Thyroid gland (tissue), 4 donors: ENCODE measurements at regions not wholly inside any gene's neighbourhood (a gene's known extent, or its start where the extent isn't known, plus 50 kb on each side); places are given as distances from the start of the nearest gene placed in this dataset.

Experiments
- DNase-seq, 2 donors: peaks; one replicate each; pipeline ENCODE4 v3.0.0-alpha.2; 2019
- H3K27ac ChIP-seq, 3 donors: fragments of 200-600 bp; sonication (generic); 1 replicate in 2 of 3; 2 replicates in 1 of 3; pipeline ENCODE4 v1.5.1; 2016 to 2019; ENCODE audit warnings: mild to moderate bottlenecking in 1 of 3, moderate library complexity in 1 of 3
- H3K27me3 ChIP-seq: fragments of 200-600 bp; sonication (generic); one replicate; pipeline ENCODE4 v1.5.1; 2019
- H3K36me3 ChIP-seq, 2 donors: fragments of 200-600 bp; sonication (generic); one replicate each; pipeline ENCODE4 v1.5.1; 2016 to 2019
- H3K4me1 ChIP-seq, 2 donors: fragments of 200-600 bp; sonication (generic); one replicate each; pipeline ENCODE4 v1.5.1; 2017 to 2019
- H3K4me3 ChIP-seq, 3 donors: fragments of 200-600 bp; sonication (generic); replicated peaks in 1 of 3; 1 replicate in 2 of 3; 2 replicates in 1 of 3; pipeline ENCODE4 v1.5.1; 2016; ENCODE audit warnings: mild to moderate bottlenecking in 1 of 3
- H3K9me3 ChIP-seq: fragments of 200-600 bp; sonication (generic); one replicate; pipeline ENCODE4 v1.5.1; 2017
- POLR2A ChIP-seq, 2 donors: fragments of 450-650 bp; IDR thresholded peaks; one replicate each; pipeline ENCODE4 v1.6.1; 2017; ENCODE audit warnings: antibody characterized with exemption in 2 of 2, mild to moderate bottlenecking in 2 of 2, moderate library complexity in 1 of 2
- WGBS, 2 donors: methylation state at CpG; one replicate each; pipeline ENCODE4 v1.1.5; 2017; 5-methylcytosine and 5-hydroxymethylcytosine counted together
- intact Hi-C: fragments of 100-400 bp; cut with DNase I; formaldehyde crosslinking; loops from one replicate; pipeline ENCODE4 v1.15.1; 2023
- TF ChIP-seq, protein P1 (sequence below), 6 experiments: fragments of 200-600 bp in 3 of 6; fragments of 450-650 bp in 3 of 6; sonication (generic) in 3 of 6; IDR thresholded peaks; one replicate each; pipeline ENCODE4 v1.5.1; 2016 to 2019; ENCODE audit warnings: antibody characterized with exemption in 6 of 6, mild to moderate bottlenecking in 2 of 6, inconsistent platforms in 1 of 6, moderate library complexity in 1 of 6

GRCh38 chr13:73601708-73602107 lies 532.5 kb downstream of the KLF12 start:
- no peak for TF ChIP-seq POLR2A (IDR thresholded peaks at IDR 0.05)
- TF ChIP-seq, protein P1, sequence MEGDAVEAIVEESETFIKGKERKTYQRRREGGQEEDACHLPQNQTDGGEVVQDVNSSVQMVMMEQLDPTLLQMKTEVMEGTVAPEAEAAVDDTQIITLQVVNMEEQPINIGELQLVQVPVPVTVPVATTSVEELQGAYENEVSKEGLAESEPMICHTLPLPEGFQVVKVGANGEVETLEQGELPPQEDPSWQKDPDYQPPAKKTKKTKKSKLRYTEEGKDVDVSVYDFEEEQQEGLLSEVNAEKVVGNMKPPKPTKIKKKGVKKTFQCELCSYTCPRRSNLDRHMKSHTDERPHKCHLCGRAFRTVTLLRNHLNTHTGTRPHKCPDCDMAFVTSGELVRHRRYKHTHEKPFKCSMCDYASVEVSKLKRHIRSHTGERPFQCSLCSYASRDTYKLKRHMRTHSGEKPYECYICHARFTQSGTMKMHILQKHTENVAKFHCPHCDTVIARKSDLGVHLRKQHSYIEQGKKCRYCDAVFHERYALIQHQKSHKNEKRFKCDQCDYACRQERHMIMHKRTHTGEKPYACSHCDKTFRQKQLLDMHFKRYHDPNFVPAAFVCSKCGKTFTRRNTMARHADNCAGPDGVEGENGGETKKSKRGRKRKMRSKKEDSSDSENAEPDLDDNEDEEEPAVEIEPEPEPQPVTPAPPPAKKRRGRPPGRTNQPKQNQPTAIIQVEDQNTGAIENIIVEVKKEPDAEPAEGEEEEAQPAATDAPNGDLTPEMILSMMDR (IDR thresholded peaks at IDR 0.05) = no peak
- H3K36me3 ChIP-seq = no peaks in the 10 kb centered on the region
- H3K4me3 ChIP-seq = no peak overlapping the region
- intact Hi-C loops = no loop called here
- H3K27ac ChIP-seq = no peak overlapping the region
- H3K27me3 ChIP-seq = no peaks in the 10 kb centered on the region
- H3K9me3 ChIP-seq = no peaks in the 10 kb centered on the region
- H3K4me1 ChIP-seq = no peaks in the 10 kb centered on the region
- 93 to 94% methylated on average over 1 of the region's 1 CpG for WGBS, 2 donors
- DNase-seq = no peak

DNA sequence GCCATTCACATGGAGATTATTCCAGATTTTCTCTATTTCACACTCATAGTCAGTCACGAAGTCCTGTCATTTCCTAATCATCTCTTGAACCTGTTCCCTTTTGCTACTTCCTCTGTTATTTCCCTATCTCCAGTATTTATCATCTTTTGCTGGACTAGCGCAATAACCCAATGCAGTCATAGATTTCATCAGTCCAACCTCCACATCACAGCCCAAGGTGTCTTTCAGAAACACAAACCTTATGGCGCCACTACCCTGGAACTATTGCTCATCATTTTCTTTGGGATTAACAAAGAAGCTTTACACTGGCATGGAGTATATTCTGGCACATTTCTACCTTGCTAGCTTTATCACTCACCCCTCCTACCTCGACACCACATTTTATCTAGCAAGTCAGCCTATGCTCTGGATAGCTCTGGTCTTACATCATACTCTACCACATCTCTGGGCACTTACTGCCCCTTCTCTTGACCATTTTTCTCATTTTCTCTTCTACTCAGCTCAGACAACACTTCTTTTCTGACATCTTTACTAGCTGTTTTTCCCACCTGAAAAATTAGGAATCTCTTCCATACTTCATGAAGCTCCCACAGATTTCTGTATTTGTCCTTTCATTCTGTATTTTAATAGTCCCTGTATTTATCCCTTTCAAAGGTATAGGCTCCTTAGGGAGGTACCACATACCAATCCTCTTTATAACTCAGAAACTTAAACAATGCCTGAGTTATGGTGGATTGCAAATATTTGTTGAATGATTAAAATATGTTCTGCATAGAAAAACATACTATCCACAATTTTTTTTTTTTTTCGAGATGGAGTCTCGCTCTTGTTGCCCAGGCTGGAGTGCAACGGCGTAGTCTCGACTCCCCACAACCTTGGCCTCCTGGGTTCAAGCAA lies 534.7 kb downstream of the KLF12 start:
- Histone ChIP-seq H3K27ac (no peak overlapping the region), H3K36me3 (no peaks in the 10 kb centered on the region), H3K9me3 (no peaks in the 10 kb centered on the region), H3K27me3 (no peaks in the 10 kb centered on the region), H3K4me3 (no peak overlapping the region), H3K4me1 (no peaks in the 10 kb centered on the region)
- DNase-seq = no peak
- 91% methylated on average over 9 of the region's 9 CpGs for WGBS, 2 donors
- TF ChIP-seq, protein P1 (IDR thresholded peaks at IDR 0.05) = no peak
- no peak for TF ChIP-seq POLR2A (IDR thresholded peaks at IDR 0.05)
- intact Hi-C loops = no loop called here

DNA sequence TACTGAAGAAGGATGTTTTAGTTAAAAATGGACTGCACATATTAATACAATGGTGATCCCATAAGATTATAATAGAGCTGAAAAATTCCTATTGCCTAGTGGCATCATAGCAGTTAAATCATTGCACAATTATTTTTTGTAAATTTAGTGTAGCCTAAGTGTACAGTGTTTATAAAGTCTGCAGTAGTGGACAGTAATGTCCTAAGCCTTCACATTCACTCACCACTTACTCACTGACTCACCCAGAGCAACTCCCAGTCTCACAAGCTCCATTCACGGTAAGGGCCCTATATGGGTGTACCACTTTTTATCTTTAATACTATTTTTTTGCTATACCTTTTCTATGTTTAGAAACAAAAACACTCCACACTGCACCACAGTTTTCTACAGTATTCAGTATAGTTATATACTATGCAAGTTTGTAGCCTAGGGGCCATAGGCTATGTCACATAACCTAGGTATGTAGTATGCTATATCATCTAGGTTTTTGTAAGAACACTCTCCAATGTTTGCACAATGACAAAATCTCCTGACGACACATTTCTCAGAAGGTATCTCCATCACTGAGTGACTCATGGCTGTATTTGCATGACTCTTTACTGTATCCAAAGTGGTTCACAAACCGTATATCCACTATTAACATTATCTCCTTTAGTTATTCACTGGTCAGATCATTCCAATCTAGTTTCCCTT lies 536.0 kb downstream of the KLF12 start:
- H3K4me3 ChIP-seq = no peak overlapping the region
- WGBS, 2 donors = 79 to 80% methylated on average over 3 of the region's 3 CpGs
- no peaks in the 10 kb centered on the region for H3K4me1 ChIP-seq
- H3K27ac ChIP-seq = no peak overlapping the region
- TF ChIP-seq POLR2A (IDR thresholded peaks at IDR 0.05) = no peak
- TF ChIP-seq, protein P1 (IDR thresholded peaks at IDR 0.05) = no peak
- H3K27me3 ChIP-seq = no peaks in the 10 kb centered on the region
- intact Hi-C loops = no loop called here
- H3K36me3 ChIP-seq = no peaks in the 10 kb centered on the region
- no peak for DNase-seq
- no peaks in the 10 kb centered on the region for H3K9me3 ChIP-seq

GRCh38 chr13:73596382-73596781 lies 537.6 kb downstream of the KLF5 start:
- no peak for DNase-seq
- H3K27me3 ChIP-seq = no peaks in the 10 kb centered on the region
- intact Hi-C loops = no loop called here
- no peaks in the 10 kb centered on the region for H3K4me1 ChIP-seq
- H3K27ac ChIP-seq = no peak overlapping the region
- no peaks in the 10 kb centered on the region for H3K9me3 ChIP-seq
- no peaks in the 10 kb centered on the region for H3K36me3 ChIP-seq
- 79 to 90% methylated on average over 1 of the region's 1 CpG for WGBS, 2 donors
- TF ChIP-seq, protein P1 (IDR thresholded peaks at IDR 0.05) = no peak
- no peak for TF ChIP-seq POLR2A (IDR thresholded peaks at IDR 0.05)
- no peak overlapping the region for H3K4me3 ChIP-seq

- no peak overlapping the region for H3K4me3 ChIP-seq
- H3K9me3 ChIP-seq = no peaks in the 10 kb centered on the region
- intact Hi-C loops = no loop called here
- TF ChIP-seq, protein P1 (IDR thresholded peaks at IDR 0.05) = no peak
- no peak for TF ChIP-seq POLR2A (IDR thresholded peaks at IDR 0.05)
- no peak for DNase-seq
- H3K27me3 ChIP-seq = no peaks in the 10 kb centered on the region
- no peaks in the 10 kb centered on the region for H3K4me1 ChIP-seq
- H3K36me3 ChIP-seq = no peaks in the 10 kb centered on the region
- no peak overlapping the region for H3K27ac ChIP-seq
- WGBS, 2 donors = 88 to 90% methylated on average over 6 of the region's 6 CpGs
Measured at GRCh38 chr13:73593199-73593765, 534.5 kb downstream of the KLF5 start.
